RPMI7951 (cell line): ENCODE measurements at regions not wholly inside any gene's neighbourhood (a gene's known extent, or its start where the extent isn't known, plus 50 kb on each side); places are given as distances from the start of the nearest gene placed in this dataset.

Source experiments
- DNase-seq: peaks from one replicate; pipeline ENCODE4 v3.0.0-alpha.2; 2012; ENCODE audit warnings: low read depth

GRCh38 chr13:34620074-34620850 is 321.8 kb upstream of the NBEA start:
- DNase-seq, result peak; percentile 44

DNA sequence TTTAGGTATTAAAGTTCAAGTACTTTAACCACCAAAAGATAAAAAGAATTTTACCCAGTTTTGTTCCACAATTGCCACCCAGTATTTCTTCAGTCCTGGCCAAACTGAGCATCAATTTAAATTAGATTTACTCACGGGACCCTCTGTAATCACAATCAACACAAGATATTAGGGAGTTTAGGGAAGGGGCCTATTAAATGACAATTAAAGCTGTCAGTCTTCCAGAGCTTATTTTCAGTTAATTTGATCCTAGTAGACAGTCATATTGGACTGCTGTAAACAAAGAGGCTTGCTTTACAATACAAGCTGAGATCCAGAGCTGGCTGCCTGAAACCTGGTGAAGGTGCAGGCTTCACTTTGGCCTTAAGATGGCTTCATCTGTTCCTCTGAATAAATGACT is 321.2 kb upstream of the NBEA start:
- DNase-seq, result no peak

GRCh38 chr13:34623331-34623730 is 318.7 kb upstream of the NBEA start:
- no peak for DNase-seq

- no peak for DNase-seq
These were observed 314.4 kb upstream of the NBEA start for GRCh38 chr13:34627509-34628208.

GRCh38 chr13:34628209-34628682 is 313.8 kb upstream of the NBEA start:
- no peak for DNase-seq

GRCh38 chr13:34634448-34634847 is 307.6 kb upstream of the NBEA start:
- no peak for DNase-seq

DNA sequence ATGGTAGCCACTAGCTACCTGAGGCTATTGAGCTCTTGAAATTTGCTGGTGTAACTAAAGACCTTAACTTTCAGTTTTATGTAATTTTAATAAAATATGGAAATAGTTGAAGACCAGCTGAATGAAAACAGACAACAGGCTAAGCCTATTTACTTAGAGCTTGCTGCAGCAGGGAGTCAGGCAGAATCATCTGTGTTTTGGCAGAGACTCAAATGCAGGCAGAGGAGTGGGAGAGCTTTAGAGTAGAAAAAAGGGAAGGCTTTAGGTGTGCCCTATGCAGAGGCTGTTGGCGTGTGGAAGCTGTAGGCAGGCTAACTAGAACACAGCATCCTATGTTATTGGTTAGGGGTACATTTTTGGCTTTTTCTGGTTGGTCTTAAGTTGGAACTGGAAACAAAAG is 304.9 kb upstream of the NBEA start:
- no peak for DNase-seq

DNA sequence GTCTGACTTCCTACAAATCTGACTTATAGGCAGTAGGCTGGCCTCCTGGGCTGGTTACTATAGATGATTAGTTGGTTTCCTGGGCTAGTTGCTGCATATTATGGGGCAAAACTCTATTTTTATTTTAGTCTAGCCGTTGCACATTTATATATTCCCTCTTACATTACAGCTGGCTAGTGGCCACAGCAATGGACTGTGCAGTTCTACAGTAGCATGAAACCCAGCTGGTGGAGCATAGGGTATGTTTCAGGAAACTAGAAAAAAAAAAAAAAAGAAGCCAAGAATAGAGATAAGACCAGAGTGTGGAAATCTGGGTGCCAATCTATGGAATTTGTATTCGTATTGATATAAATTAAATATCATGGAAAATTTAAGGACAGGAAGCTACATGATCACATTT is 304.4 kb upstream of the NBEA start:
- no peak for DNase-seq

DNA sequence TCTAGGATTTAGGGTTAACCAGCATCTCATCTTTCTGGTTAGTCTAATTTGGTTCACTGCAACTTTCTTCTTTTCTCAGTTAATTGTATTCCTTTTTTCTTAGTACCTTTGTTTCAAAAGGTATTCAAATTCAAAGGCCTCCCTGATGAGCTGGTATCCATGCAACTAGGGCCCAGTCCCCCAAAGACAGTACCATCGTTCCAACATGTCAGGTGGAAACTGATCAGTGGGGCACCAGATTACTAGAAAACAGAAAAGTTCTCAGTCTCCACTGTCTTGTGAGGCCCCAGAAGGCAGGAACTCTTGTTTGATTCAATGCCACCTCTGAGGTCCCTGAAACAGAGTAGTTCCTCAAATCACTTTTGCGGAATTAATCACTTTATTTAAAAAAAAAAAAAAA is 303.2 kb upstream of the NBEA start:
- no peak for DNase-seq

GRCh38 chr13:34640179-34640992 is 301.7 kb upstream of the NBEA start:
- no peak for DNase-seq

GRCh38 chr13:34640993-34641330 is 301.1 kb upstream of the NBEA start:
- no peak for DNase-seq

DNA sequence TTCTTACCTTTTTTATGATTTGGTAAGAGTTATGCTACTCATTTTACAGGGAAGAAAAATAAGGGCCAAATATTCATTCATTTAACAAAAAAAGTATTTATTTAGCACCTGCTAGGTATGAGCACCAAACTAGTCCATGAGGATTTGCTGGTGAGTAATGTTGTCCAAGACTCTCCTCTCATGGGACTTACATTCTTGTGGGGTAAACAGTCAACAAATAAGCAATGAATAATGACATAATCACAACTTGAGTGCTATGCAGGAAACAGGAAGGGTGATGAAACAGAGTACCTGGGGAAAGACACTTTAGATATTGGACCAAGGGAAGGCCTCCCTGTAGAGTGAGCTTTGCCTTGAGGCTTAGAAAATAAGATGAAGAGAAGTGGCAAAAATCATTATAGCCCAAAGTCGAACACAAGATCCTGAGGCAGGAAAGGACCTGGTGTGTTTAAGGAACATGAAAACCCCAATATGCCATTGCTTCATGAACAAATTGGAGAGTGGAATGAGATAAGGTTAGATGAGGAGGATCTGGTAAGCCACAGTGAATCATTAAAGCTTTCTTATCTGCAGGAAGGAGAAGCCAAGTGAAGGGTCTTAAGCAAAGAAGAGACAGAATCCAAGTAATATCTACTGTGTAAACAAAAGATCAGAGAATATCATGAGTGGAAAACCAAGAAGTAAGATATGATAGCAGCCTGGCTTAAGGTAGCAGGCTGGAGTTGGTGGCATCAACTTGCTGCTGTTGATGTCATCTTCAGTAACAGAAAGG is 294.5 kb upstream of the NBEA start:
- DNase-seq, result no peak

GRCh38 chr13:34654203-34654602 is 287.9 kb upstream of the NBEA start:
- DNase-seq, result no peak

DNA sequence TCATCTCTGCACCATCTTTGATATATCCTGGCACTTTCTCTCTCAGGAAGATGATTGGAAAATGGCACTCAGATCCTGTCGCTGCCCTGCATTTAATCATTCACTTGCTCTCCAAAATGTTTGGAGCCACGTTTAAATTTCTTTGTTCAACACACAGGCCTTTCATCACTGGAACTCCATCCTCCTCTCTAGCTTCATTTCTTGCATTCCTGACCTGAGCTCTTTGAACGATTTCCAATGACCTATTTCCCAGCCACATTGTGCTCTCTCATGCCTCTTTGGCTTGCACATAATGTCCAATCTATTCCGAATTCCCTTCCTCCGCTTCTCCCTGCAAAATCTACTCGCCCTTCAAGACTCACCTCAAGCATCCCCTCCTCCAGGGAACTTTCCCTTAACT is 287.4 kb upstream of the NBEA start:
- no peak for DNase-seq

GRCh38 chr13:34655554-34655953 is 286.5 kb upstream of the NBEA start:
- no peak for DNase-seq

GRCh38 chr13:34657716-34658115 is 284.4 kb upstream of the NBEA start:
- DNase-seq, result peak; percentile 33

GRCh38 chr13:34667286-34668218 is 274.5 kb upstream of the NBEA start:
- DNase-seq, result no peak

DNA sequence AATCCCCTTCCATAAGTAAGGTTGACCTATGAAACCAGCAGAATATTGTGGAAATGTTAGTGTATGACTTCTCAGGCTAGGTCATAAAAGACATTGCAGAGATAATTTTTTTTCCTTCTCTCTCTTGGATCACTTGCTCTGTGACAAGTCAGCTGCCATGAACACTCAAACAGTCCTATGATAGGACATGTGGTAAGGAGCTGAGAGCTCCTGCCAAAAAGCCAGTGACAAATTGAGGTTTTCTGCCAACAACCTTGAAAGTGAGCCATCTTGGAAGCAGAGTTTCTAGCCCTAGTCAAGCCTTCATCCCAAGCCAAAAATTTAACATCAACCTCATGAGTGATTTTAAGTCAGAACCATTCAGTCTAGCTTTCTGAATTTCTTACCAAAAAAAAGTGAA is 270.9 kb upstream of the NBEA start:
- peak; percentile 24 for DNase-seq

DNA sequence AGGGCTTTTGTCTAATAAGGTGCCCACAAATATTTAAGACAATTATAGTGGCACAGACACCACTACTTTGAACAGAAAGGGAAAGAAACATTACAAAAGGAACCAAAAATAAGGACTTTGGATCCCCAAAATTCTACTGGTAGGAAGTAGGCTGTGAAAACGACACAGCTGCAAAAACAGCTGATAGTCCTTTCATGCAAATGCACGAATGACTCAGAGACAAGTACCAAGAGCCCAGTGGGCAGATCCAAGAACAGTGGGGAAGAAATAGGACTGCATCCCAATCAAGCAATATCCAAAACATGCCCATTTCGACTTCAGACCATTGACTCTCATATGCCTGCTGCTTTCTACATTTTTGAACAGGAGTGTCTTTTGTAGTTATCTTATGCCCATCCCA is 269.4 kb upstream of the NBEA start:
- peak; percentile 49 for DNase-seq

- peak; percentile 48 for DNase-seq
These were observed 266.4 kb upstream of the NBEA start for GRCh38 chr13:34675626-34676025.

GRCh38 chr13:34678154-34678553 is 263.9 kb upstream of the NBEA start:
- peak; percentile 75 for DNase-seq
